ENCODE measurements at regions not wholly inside any gene's neighbourhood (a gene's known extent, or its start where the extent isn't known, plus 50 kb on each side); places are given as distances from the start of the nearest gene placed in this dataset.

DNA sequence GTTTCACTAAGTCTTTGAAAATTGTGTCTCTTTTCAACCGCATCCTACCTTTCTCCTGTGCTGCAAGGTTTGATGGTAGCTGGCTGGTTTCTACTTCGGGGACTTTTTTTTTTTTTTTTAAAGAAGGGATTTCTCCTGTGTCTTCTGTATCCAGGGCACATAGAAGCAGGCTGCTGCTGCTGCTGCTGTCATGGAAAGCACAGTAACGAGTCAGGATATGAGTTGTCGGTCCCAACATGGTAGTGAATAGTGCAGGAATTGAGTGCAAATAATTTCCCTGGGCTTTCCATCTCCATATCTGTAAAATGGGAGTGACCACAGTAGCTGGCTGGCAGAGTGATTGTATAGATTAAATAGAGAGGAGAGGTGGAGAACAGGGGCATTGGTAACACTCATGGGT is 118.3 kb upstream of the NAV2 start:
- no peak for DNase-seq (ENCODE audit: low read depth in 1 of 2, low spot score in 1 of 2)
- Histone ChIP-seq H3K27me3 (ENCODE audit: insufficient read depth, poor library complexity, severe bottlenecking) (peaks cover 2% of the 10 kb centered on the region), H3K27ac (replicated peaks) (no peak overlapping the region), H3K4me3 (replicated peaks; ENCODE audit: insufficient read depth, low read length) (no peak overlapping the region)
- no peak for TF ChIP-seq POLR2AphosphoS5 (IDR thresholded peaks at IDR 0.05; ENCODE audit: low read depth)
- TF ChIP-seq CTCF (IDR thresholded peaks at IDR 0.05; ENCODE audit: insufficient read depth, low read length) = no peak
- no peak for TF ChIP-seq GABPA (IDR thresholded peaks at IDR 0.05; ENCODE audit: low read depth)
- TF ChIP-seq, protein P1, sequence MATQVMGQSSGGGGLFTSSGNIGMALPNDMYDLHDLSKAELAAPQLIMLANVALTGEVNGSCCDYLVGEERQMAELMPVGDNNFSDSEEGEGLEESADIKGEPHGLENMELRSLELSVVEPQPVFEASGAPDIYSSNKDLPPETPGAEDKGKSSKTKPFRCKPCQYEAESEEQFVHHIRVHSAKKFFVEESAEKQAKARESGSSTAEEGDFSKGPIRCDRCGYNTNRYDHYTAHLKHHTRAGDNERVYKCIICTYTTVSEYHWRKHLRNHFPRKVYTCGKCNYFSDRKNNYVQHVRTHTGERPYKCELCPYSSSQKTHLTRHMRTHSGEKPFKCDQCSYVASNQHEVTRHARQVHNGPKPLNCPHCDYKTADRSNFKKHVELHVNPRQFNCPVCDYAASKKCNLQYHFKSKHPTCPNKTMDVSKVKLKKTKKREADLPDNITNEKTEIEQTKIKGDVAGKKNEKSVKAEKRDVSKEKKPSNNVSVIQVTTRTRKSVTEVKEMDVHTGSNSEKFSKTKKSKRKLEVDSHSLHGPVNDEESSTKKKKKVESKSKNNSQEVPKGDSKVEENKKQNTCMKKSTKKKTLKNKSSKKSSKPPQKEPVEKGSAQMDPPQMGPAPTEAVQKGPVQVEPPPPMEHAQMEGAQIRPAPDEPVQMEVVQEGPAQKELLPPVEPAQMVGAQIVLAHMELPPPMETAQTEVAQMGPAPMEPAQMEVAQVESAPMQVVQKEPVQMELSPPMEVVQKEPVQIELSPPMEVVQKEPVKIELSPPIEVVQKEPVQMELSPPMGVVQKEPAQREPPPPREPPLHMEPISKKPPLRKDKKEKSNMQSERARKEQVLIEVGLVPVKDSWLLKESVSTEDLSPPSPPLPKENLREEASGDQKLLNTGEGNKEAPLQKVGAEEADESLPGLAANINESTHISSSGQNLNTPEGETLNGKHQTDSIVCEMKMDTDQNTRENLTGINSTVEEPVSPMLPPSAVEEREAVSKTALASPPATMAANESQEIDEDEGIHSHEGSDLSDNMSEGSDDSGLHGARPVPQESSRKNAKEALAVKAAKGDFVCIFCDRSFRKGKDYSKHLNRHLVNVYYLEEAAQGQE (IDR thresholded peaks at IDR 0.05; ENCODE audit: insufficient replicate concordance, low read depth) = no peak
- no peak for TF ChIP-seq SPI1 (IDR thresholded peaks at IDR 0.05; ENCODE audit: borderline replicate concordance, low read depth)

GRCh38 chr11:19592842-19593241 is 119.8 kb upstream of the NAV2 start:
- TF ChIP-seq POLR2AphosphoS5 (IDR thresholded peaks at IDR 0.05; ENCODE audit: low read depth) (no peak), SPI1 (IDR thresholded peaks at IDR 0.05; ENCODE audit: borderline replicate concordance, low read depth) (no peak), CTCF (IDR thresholded peaks at IDR 0.05; ENCODE audit: insufficient read depth, low read length) (no peak), GABPA (IDR thresholded peaks at IDR 0.05; ENCODE audit: low read depth) (no peak)
- TF ChIP-seq, protein P1 (IDR thresholded peaks at IDR 0.05; ENCODE audit: insufficient replicate concordance, low read depth) = no peak
- H3K27me3 ChIP-seq (ENCODE audit: insufficient read depth, poor library complexity, severe bottlenecking) = no peaks in the 10 kb centered on the region
- no peak for DNase-seq (ENCODE audit: low read depth in 1 of 2, low spot score in 1 of 2)
- H3K4me3 ChIP-seq (replicated peaks; ENCODE audit: insufficient read depth, low read length) = no peak overlapping the region
- H3K27ac ChIP-seq (replicated peaks) = no peak overlapping the region

- Histone ChIP-seq H3K27me3 (ENCODE audit: insufficient read depth, poor library complexity, severe bottlenecking) (no peaks in the 10 kb centered on the region), H3K4me3 (replicated peaks; ENCODE audit: insufficient read depth, low read length) (no peak overlapping the region), H3K27ac (replicated peaks) (no peak overlapping the region)
- DNase-seq (ENCODE audit: low read depth in 1 of 2, low spot score in 1 of 2) = no peak
- TF ChIP-seq POLR2AphosphoS5 (IDR thresholded peaks at IDR 0.05; ENCODE audit: low read depth) = no peak
- TF ChIP-seq CTCF (IDR thresholded peaks at IDR 0.05; ENCODE audit: insufficient read depth, low read length) = no peak
- no peak for TF ChIP-seq SPI1 (IDR thresholded peaks at IDR 0.05; ENCODE audit: borderline replicate concordance, low read depth)
These were observed 122.9 kb upstream of the NAV2 start for GRCh38 chr11:19589567-19590260.

DNA sequence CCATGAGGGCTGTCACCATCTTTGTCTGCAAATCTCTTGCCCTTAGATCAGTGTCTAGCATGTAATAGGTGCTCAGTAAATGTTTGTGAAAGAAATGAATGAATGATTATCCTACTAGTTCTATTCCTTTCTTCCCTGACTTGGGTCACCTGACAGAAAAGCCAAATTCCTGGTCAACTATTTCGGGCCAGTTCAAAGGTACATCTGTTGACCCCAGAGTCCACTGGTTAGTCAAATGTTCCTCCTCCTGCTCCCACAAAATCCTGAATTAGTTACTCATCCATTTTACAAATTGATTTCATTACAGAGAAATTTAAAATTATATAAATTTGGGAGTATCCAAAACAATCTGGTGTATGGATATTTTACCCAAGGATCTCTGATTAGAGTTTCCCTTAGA is 124.7 kb upstream of the NAV2 start:
- Histone ChIP-seq H3K27me3 (ENCODE audit: insufficient read depth, poor library complexity, severe bottlenecking) (no peaks in the 10 kb centered on the region), H3K27ac (replicated peaks) (no peak overlapping the region), H3K4me3 (replicated peaks; ENCODE audit: insufficient read depth, low read length) (no peak overlapping the region)
- TF ChIP-seq SPI1 (IDR thresholded peaks at IDR 0.05; ENCODE audit: borderline replicate concordance, low read depth) (no peak), GABPA (IDR thresholded peaks at IDR 0.05; ENCODE audit: low read depth) (no peak), CTCF (IDR thresholded peaks at IDR 0.05; ENCODE audit: insufficient read depth, low read length) (no peak), POLR2AphosphoS5 (IDR thresholded peaks at IDR 0.05; ENCODE audit: low read depth) (no peak)
- TF ChIP-seq, protein P1 (IDR thresholded peaks at IDR 0.05; ENCODE audit: insufficient replicate concordance, low read depth) = no peak
- no peak for DNase-seq (ENCODE audit: low read depth in 1 of 2, low spot score in 1 of 2)

All from HL-60 (cell line).